ENCODE measurements at regions not wholly inside any gene's neighbourhood (a gene's known extent, or its start where the extent isn't known, plus 50 kb on each side); places are given as distances from the start of the nearest gene placed in this dataset.

DNA sequence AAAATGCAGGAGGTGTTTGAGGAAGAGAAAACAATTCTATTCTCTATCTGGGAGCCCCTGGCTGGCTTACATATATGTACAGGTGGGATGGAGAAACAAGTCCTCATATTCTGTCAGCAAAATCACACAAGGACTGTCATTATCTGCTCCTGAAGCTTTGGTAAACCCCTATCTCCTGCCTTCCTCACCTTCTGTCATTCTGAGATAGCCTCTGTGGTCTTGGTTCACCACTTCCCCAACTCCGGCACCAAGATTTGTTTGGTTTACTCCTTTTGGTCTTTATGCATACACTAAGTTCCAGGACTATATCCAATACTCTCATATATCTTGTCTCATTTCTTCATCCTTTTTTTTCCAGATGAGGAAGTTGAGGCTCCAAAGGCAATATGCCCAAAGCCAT is 551.1 kb downstream of the PLPP3 start:
- no peak for DNase-seq

DNA sequence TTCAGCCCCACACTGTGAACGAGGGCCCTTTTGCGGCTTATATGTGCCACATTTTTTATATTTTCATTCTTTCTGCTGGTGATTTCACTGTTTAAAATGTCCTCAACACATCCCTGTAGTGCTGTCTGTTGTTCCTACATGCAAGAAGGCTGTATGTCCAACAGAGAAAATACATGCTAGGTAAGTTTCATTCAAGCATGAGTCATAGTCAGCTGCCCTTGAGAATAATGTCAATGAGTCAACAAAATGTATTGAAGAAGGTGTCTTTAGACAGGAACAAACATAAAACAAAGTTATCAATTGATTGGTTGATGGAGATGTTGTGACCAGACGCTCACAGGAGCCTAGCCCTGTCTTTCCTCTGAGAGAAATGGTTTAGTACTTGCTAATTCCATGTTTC is 553.4 kb downstream of the PLPP3 start:
- DNase-seq = no peak

- no peak for DNase-seq
Observed at GRCh38 chr1:56024155-56024554, 555.2 kb downstream of the PLPP3 start.

DNA sequence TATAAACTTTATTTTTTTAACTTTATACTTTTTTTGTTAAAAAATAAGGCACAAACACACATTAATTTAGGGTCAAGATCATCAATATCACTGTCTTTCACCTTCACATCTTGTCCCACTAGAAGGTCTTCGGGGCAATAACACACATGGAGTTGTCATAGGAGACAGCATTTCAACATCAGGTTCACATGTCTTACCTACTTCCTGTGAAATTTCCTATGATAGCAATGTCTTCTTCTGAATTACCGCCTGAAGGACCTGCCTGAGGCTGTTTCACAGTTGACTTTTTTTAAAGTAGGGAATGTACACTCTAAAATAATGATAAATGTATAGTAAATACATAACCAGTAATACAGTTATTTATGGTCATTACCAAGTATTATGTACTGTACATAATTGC is 559.4 kb downstream of the PLPP3 start:
- DNase-seq = no peak

DNA sequence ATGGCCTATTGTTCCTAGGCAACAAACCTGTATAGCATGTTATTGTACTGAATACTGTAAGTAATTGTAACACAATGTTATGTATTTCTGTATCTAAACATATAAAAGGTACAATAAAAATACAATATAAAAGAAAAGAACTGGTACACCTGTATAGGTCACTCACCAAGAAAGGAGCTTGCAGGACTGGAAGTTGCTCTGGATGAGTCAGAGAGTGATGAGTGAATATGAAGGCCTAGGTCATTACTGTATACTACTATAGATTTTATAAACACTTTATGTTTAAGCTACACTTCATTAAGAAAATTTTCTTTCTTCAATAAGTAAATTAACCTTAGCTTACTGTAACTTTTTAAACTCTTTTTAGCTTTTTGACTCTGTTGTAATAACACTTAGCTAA is 559.9 kb downstream of the PLPP3 start:
- DNase-seq = no peak

GRCh38 chr1:56017336-56017735 is 562.0 kb downstream of the PLPP3 start:
- DNase-seq = no peak

DNA sequence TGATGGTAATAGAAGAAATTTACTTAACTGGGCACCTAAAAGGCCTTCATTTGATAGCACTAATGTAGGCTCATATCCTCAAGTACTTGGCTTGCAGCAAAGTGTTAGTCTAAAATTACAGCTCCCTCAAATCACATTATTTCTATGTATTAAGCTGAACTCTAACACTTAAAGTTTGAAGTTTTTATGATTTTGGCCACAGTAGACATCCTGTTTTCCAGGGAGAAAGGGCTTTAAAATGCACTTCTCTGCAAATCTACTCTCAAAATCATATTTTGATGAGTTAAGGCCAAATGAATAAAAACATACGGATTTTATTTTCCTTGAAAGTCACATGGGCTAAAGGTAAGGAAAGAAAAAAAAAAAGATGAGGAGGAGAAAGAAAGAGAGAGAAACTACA is 575.5 kb downstream of the PLPP3 start:
- no peak for DNase-seq

DNA sequence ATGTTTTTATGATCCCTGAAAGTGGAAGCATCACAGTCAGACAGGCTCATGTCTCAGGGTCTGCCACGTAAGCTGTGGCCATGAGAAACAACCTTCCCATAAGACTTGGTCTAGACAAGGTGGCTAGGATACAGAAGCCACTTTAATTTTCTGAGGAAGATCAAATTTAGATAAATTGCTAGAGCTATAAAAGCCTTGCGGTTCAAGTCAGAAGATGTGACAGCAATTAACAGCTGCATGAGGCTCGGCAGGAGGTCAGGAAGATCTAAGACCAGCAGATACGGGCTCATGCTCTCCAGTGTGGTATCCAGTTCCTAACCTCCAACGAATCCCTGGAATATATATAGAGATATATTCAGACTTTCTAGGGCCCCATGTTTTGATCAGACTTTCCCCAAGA is 577.1 kb downstream of the PLPP3 start:
- DNase-seq = no peak

DNA sequence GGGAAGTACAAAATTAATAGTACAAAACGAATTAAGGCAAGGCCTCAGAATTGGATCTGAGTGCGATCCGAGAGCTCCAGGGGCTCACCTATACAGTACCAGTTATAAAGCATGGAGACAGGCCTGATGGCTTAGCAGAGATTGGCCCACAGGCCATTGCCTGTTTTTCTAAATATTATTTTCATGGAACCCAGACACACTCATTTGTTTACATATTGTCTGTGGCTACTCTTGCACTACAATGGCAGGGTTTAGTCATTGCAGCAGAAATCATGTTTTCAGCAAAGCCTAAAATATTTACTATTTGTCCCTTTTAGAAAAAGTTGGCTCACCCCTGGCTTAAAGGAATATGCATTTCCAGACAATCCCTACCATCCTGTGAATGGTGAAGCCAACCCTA is 578.9 kb downstream of the PLPP3 start:
- no peak for DNase-seq

DNA sequence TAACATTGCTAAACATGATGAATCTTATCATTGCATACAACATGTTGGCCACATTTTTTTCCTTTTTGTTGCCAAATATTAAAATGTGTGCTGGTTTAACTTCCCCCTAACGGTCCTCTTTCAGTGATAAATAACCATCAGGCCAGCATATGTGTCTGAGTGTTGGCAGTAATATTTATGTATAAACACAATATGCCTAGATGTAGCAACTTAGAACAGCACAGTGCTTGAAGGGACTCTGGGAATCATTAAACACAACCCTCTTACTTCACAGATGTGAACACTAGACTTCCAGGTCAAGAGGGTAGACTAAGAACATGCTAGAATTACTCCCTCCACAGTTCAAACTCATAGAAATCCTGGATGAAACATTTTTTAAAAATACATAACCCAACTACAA is 581.8 kb downstream of the PLPP3 start:
- no peak for DNase-seq

DNA sequence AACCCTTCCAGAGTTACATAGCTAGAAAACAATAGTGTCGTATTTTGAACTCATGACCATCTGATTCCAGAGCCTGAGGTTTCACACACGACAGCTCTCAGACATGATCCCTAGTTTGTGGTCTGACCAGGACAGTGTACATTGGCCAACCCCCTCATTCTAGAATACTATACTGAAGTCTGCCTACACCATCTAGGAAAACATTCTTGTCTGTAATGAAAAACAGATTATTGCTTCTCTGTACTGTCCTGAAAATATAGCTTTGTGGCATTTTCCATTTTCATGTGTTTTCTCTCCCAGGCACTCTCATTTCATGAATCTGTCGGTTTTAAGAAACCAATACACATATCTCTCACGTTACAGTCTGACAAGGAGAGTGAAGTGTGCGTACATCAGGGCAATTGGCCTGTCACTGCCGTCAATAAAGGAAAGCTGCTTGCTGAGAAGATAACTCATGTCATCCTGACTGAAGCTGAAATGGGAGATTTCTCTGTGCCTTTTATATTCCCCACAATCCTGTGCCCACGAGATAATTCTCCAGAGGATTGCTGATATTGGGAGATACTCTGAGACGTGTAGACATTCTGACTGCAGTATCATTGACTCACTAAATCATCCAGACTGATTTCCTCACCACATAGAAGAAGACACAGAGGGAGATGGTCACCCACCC is 585.6 kb downstream of the PLPP3 start:
- DNase-seq = peak; percentile 86

GRCh38 chr1:55990007-55990406 is 589.4 kb downstream of the PLPP3 start:
- no peak for DNase-seq

GRCh38 chr1:55988963-55989452 is 590.4 kb downstream of the PLPP3 start:
- DNase-seq = no peak

DNA sequence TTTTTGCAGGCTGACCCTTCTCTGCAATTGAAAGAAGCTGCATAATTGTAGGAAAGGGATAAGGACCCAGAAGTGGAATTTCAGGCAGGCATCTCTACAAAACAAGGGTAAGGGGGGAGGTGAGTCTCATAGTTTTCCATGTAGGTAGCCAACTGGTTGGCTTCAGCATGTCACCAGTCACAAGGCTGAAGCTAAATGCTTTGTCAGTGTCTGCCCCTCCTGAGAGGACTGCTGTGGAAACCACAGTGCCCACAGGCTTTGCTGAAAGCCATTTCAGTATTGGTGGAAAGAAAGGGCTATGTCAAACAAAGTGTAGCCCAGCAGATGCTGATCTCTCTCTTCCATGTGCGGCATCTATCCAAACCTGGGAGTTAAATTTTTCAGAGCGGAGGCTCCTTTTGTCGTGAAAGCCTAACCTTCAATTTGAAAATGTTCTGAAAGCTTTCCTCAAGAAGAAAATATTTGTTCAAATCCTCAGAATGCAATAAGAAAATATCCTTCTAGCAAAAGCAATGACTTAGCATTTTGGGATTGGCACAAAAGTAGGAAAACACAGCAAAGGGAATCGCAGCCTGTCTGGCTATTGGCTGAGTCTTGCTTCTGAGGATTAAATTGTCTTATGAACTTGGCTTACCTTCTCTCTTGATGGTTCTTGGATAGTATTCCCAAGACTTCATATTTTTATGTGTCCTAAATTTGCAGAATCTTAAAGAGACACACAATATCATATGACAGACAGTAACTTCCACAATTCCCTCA is 591.7 kb downstream of the PLPP3 start:
- DNase-seq = peak; percentile 27

DNA sequence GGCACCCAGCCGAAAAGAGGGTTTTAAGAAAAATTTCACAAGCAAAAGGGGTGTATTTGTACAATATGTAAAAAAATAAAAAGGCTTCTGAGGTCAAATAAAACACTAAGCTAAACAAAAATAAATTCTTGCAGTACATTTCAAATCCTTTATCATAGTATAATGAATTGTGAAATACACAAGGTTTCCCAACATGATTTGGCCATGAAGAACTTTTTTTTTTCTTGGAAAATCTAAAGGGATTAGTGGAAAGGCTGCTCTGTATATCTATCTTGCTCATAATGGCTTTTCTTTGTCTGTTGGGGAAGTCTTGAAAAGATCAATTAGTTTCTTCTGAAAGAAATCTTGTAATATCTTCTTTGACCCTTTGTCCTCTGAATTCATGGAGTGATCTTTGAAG is 593.4 kb downstream of the PLPP3 start:
- DNase-seq = no peak

DNA sequence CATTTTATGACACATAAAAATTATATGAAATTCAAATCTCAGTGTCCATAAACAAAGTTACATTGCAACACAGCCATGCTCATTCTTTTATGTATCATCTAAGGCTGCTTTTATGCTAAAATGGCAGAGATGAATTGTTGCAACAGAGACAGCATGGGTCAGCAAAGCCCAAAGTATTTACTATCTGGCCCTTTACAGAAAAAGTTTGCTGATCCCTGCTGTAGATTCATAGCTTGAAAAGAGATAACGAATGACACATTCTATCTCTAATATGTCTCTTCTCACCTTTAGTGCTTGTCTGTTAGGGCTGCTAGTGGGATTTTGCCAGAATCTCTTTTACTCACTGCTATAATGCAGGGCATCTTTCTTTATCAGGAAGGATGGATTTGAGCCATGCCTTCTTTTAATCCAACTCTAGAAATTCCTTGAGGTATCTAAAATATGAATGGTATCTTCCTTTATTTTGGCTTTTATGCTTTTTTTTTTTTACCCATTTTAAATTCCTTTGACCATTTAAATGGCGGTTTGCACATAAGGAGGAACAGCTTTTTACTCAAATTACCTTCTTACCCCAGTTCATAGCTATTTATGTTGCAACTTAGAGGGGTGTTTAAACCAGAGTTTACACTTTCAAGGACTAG is 598.2 kb downstream of the PLPP3 start:
- peak; percentile 31 for DNase-seq

GRCh38 chr1:55980582-55980981 is 598.8 kb downstream of the PLPP3 start:
- DNase-seq = no peak

DNA sequence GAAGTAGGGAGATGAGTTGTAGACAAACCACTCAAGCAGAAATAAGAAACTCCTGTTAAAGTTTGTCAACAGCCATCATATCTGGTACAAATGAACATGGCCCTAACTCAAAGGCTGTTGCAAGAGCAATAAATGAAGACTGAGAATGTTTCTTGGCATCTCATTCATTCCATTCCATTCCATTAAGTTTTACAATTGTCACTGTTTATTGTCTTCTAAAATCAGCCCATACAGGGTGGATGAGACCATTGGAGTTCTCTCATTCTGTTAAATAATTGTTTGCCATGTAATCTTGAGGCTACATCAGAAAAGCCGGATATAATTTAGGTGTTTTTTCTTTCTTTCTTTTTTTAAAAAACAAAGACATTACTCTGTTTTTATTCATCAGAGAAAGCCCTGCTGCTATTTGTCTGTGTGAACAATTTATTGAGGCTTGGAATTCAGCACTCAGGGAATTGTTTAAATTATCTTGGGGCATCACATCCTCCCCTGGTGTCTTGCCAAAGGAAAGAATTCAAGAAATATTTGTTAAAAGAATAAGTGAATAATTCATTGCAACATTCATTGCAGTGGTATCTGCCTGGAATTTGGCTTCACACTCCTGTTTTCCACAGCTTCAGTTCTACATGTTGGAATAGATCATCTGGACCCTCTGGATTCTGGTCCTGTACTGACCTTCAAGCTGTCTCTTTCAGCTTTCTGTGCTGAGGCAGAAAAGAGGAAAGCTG is 604.5 kb downstream of the PLPP3 start:
- peak; percentile 97 for DNase-seq

DNA sequence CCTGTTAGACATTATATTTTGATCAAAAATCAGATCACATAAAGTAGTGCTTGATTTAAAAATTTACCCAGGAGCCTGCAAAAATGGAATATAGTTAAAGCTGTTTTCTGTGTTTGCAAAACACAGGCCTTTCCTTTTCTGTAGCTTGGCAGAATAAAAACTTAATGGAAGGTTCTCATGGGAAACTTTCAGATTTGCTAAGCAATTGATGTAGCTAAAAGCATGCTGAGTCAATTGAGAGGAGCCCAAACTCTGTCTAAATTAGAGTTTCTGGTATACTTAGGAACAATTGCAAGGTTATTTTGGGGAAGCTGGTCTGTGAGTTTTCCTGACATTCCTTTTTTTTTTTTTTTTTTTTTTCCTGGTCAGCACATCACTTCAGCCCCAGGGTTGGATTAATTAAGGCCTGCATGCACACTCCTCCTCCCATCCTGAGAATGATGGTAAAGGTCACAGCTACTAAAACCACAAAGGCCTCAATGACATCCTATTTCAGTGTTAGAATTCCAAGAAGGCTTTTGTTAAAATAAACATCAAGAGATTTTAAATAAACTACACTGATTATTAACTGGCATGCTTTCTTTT is 608.7 kb downstream of the PLPP3 start:
- DNase-seq = peak; percentile 89

- peak; percentile 24 for DNase-seq
Observed at GRCh38 chr1:55969322-55969721, 610.0 kb downstream of the PLPP3 start.

DNA sequence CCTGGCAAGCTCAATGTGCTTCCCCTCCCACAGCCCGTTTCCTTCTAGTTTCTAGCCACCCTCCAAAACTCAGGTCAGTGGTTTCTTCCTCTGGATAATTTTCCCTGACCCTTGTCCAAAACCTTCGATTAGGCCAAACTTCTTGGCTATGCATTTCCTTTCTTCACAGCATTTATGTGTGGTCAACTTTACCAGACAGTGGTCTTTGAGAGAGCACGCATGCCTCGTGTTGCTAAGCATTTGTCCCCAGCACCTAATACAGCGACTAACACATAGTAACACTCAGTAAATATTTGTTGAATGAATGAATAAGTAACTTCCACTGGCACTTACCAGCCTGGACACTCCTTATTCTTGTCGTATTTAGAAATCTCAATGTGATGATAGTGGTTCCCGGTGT is 610.7 kb downstream of the PLPP3 start:
- DNase-seq = no peak

DNA sequence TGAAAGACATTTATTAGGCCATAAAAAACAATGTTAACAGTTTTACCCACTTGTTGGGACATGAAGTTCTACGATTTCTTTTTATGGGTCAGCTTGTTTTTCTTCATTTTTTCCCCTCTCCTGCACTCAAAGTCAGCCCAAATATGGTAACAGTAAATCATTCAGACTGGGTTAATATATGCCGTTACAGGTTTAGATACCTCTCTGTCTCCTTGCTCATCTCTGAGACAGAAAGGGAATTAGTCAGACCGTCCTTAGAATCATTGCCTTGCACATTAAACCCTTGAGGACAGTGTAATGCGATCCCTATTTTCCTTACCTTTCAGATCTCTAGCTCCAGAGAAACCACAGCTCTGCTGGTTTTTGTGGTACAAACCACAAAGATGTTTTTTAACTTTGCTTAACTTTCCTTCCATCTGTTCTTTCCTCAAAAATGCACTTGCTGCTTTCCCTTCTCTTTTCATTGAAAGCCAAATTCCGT is 613.3 kb downstream of the PLPP3 start:
- DNase-seq = peak; percentile 64

- DNase-seq = no peak
Observed at GRCh38 chr1:55962472-55962871, 616.9 kb downstream of the PLPP3 start.

Measured in fibroblast of skin of scalp (primary cell).